Astrocyte (in vitro differentiated cells and primary cell): ENCODE measurements at regions not wholly inside any gene's neighbourhood (a gene's known extent, or its start where the extent isn't known, plus 50 kb on each side); places are given as distances from the start of the nearest gene placed in this dataset.

ENCODE experiments used
- CTCF ChIP-seq: IDR thresholded peaks from 2 replicates; pipeline ENCODE4 v1.5.1; 2011; ENCODE audit warnings: low read depth, mild to moderate bottlenecking, inconsistent platforms, low read length, moderate library complexity; ENCODE audit not compliant: insufficient read depth
- EZH2 ChIP-seq: IDR thresholded peaks from 2 replicates; pipeline ENCODE4 v1.6.1; 2012; ENCODE audit warnings: mild to moderate bottlenecking, low read length, inconsistent platforms; ENCODE audit not compliant: insufficient read depth

GRCh38 chr7:53121374-53121773 lies 85.9 kb downstream of the POM121L12 start:
- no peak for TF ChIP-seq CTCF
- TF ChIP-seq EZH2: no peak
